SK-N-SH treated with all-trans-retinoic acid at 6 μM for 48 hours (cell line): ENCODE measurements at regions not wholly inside any gene's neighbourhood (a gene's known extent, or its start where the extent isn't known, plus 50 kb on each side); places are given as distances from the start of the nearest gene placed in this dataset.

Experiments used
- CREB5 ChIP-seq: fragments of 250-450 bp; sonication (Bioruptor Pico); IDR thresholded peaks from 2 replicates; pipeline ENCODE4 v1.5.1; 2020; ENCODE audit warnings: low read depth, mild to moderate bottlenecking, moderate library complexity
- ISL1 ChIP-seq: fragments of 250-450 bp; sonication (Bioruptor Pico); IDR thresholded peaks from 2 replicates; pipeline ENCODE4 v2.1.2; 2022; ENCODE audit warnings: mild to moderate bottlenecking, moderate library complexity
- POU6F1 ChIP-seq: fragments of 250-450 bp; sonication (Bioruptor Pico); IDR thresholded peaks from 2 replicates; pipeline ENCODE4 v1.8.0; 2021; ENCODE audit warnings: low read depth, mild to moderate bottlenecking, moderate library complexity, borderline replicate concordance
- ZC3H10 ChIP-seq: fragments of 250-450 bp; sonication (Bioruptor Pico); IDR thresholded peaks from 2 replicates; pipeline ENCODE4 v1.5.1; 2021; ENCODE audit warnings: mild to moderate bottlenecking, moderate library complexity
- ZFP3 ChIP-seq: fragments of 250-450 bp; sonication (Bioruptor Pico); IDR thresholded peaks from 2 replicates; pipeline ENCODE4 v1.5.0; 2020; ENCODE audit warnings: mild to moderate bottlenecking, moderate library complexity
- ZFP30 ChIP-seq: fragments of 450-650 bp; formaldehyde crosslinking; IDR thresholded peaks from 2 replicates; pipeline ENCODE4 v1.5.0; 2022; ENCODE audit warnings: mild to moderate bottlenecking, moderate library complexity
- ZNF565 ChIP-seq: fragments of 450-650 bp; formaldehyde crosslinking; conservative IDR thresholded peaks from 2 replicates; pipeline ENCODE4 v1.5.0; 2020; ENCODE audit warnings: low read depth, mild to moderate bottlenecking, moderate library complexity
- ZNF70 ChIP-seq: fragments of 450-650 bp; formaldehyde crosslinking; IDR thresholded peaks from 2 replicates; pipeline ENCODE4 v1.5.0; 2020; ENCODE audit warnings: mild to moderate bottlenecking, moderate library complexity

GRCh38 chr21:25296252-25296651 lies 311.0 kb downstream of the MRPL39 start:
- TF ChIP-seq CREB5 (no peak), ZFP30 (CRISPR knock-in tag) (no peak), ZFP3 (no peak), POU6F1 (CRISPR knock-in tag) (no peak), ZNF70 (CRISPR knock-in tag) (no peak), ISL1 (CRISPR knock-in tag) (no peak), ZC3H10 (CRISPR knock-in tag) (no peak), ZNF565 (CRISPR knock-in tag) (no peak)
